HCEC 1CT (cell line): ENCODE measurements at regions not wholly inside any gene's neighbourhood (a gene's known extent, or its start where the extent isn't known, plus 50 kb on each side); places are given as distances from the start of the nearest gene placed in this dataset.

Experiments used
- DNase-seq: peaks from one replicate; pipeline ENCODE4 v3.0.0-alpha.2; 2017

- DNase-seq, result no peak
These were observed 1154.1 kb upstream of the CDH6 start for GRCh38 chr5:30039379-30039778.

DNA sequence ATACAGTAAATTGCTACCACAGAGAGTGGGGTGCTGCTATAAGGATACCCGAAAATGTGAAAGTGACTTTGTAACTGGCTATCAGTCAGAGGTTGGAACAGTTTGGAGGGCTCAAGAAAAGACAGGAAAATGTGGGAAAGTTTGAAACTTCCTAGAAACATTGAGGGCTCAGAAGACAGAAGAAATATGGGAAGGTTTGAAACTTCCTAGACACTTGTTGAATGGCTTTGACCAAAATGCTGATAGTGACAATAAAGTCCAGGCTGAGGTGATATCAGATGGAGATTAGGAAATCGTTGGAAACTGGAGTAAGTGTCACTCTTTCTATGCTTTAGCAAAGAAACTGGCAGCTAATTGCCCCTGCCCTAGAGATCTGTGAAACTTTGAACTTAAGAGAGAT, 1158.6 kb upstream of the CDH6 start:
- DNase-seq, result no peak

- no peak for DNase-seq
These were observed 1163.4 kb upstream of the CDH6 start for GRCh38 chr5:30030101-30030500.

DNA sequence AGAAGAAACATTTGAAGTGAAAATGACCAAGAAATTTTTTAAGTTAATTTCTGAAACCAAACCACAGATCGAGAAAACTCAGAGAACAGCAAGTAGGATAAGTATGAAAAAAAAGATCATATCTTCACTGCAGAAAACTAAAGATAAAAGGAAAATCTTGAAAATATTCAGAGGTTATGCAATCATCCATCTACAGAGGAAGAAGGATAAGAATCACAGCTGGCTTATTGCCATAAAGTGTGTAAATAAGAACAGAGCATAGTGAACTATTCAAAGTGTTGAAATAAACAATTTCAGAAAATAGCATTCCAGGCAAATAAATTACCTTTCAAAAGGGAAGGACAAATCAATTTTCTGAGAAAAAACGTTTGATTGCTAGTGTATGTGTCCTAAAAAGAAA, 1191.7 kb upstream of the CDH6 start:
- no peak for DNase-seq

GRCh38 chr5:30000231-30000630, 1193.3 kb upstream of the CDH6 start:
- DNase-seq, result no peak

DNA sequence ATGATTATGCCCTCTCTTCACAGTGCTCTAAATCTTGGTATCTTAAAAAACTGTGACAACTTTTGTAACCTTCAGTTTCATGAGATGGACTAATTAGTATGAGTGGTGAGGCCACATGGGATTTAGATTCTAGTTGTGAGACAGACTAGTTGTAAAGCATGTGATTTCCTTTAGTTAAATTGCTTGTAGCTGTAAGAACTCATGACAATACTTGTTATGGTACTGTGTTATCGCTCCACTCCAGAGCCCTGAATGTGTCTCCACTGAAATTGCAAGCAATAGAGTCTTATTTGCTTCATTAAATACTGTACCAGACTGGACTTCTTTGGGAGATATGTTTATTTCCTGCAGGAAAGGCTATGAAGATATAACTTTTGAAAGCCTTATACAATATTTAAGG, 1198.3 kb upstream of the CDH6 start:
- no peak for DNase-seq

DNA sequence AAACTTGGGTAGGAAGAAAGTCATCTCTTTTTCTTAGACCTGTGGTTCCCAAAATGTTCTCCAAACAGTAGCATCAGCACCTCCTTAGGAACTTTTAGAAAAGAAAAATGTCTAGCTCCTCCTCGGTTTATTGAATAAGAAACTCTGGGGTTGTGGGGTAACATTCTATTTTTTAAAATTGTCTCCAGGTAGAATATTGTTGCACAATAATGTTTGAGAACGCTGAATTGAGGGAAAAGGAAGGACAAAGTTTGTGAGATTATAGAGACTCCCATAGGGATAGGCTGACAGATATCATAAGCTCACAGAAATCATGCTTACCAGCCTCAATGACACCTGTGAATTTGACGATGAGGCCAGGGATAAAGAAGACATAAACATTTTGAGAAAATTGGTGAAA, 1199.0 kb upstream of the CDH6 start:
- no peak for DNase-seq

- no peak for DNase-seq
These were observed 1200.2 kb upstream of the CDH6 start for GRCh38 chr5:29993286-29993685.

GRCh38 chr5:29992248-29992647, 1201.2 kb upstream of the CDH6 start:
- no peak for DNase-seq

- DNase-seq, result no peak
These were observed 1202.8 kb upstream of the CDH6 start for GRCh38 chr5:29990681-29991080.

DNA sequence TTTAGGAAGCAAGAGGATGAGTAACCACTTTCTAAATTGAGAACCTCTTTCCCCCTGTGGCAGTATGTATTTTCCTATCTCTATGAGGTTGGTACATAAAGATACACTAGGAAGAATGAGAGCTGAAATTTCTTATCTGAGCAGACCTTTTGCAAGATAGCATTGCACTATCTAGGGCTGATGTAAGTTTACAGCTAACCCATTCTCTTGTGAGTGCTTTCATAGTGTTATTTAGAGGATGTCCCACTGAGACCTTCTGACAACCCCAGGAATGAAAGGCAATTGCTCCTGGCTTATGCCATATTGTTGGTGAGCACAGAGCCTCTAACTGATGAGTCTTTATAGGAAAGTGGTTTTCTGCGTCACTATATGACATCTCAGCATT, 1209.3 kb upstream of the CDH6 start:
- DNase-seq, result no peak

DNA sequence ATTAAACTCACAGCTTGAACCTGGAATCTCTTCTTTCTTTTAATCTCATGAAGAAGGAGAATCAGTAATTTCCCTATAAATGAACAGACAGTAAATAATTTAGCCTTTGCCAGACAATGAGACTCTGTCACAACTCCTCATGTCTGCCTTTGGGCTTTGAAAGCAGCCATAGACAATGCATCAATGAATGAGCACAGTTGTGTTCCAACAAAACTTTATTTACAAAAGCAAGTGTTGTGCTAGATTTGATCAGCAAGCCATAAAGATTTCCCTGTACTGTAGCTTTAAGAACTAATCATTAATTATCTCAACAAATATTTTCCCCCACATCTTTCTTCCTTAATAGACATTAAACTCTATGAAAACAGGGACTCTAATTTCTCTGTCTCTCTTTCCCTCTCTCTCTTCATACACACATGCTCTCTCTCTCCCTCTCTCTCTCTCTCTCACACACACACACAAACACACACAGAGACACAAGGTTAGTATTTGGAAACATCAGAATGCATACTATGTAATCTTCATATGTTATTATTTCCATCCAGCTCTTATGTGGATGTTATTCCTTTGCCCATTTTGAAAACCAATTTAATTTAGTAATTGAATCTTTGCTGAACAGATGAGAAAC, 1209.8 kb upstream of the CDH6 start:
- DNase-seq, result no peak

- no peak for DNase-seq
These were observed 1211.0 kb upstream of the CDH6 start for GRCh38 chr5:29982457-29982856.

DNA sequence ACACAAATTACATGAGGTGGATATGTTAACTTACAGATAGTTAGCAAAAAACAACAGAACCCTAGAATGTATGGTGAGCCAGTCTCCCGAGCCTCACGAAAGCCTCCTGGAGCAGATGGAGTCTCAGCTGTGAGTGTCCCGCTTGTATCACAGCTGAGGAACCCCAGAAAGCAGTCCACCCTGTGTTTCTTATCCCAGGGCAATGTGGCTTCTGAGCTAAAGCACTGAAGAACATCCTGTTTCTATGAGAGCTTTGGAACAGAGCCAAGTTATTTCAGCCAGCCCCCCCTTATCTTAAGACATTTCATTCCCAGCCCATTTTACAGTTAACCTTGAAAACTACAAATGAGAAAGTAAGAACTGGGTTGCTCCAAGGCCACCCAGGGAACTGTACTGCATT, 1220.9 kb upstream of the CDH6 start:
- DNase-seq, result no peak

DNA sequence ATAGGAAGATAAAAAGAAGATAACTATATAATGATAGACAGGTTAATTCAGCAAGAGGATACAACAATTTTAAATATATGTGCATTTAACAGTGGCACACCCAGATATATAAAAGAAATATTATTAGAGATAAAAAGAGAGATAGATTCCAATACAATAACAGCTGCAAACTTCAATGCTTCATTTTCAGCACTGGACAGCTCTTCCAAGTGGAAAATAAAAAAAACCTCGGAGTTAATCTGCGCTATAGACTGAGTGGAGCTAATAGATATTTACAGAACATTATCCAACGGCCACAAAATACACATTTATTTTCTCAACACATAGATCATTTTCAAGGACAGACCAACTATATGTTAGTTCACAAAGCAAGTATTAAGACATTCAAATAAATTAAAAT, 1229.5 kb upstream of the CDH6 start:
- DNase-seq, result no peak

DNA sequence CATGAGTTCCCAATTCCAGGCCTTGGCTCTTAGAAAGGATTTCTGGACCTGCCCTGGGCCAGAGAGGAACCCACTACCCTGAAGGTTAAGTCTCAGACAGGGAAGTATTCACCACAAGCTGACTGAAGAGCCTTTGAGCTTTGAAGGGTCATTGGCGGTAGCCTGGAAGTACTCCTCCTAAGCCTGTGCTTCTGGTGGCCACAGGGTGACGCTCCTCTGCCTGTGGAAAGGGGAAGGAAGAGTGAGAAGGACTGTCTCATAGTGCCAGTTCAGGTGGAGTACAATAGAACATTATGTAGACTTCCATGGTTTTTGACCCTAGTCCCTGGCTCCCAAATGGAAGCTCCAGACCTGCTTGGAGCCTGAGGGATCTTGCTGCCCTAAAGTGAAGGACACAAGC, 1233.2 kb upstream of the CDH6 start:
- DNase-seq, result no peak

DNA sequence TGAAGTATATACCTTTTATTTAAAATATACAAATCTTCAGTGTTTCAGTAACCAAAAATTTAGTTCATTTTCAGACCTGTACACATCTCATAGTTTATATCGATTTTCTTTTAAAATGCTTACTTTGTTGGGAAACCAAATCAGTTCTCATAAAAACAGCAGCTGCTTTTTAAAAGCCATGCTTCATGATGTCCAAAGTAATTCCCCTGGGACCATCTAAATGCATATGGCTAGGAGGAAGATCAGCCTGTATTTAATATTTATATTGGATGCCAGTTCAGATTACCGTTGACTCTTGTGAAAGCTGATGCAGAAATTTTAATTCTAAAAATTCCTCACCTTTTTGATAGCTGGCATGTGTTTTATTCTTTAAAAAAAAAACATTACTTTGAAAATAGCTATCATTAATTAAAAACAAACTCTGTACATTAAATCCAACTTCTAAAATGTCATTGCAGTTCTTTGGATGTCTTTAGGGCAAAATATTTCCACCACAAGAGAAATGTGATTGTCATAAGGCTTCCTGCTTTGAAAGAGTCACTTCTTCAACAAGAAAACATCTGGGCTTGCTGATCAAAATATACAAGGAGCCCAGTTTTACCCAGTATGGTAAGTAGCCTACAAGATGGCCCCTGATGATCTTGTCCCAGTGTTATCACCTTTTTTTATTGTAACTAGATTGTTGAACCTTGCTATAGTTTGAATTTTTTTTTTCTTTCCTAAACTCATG, 1242.9 kb upstream of the CDH6 start:
- no peak for DNase-seq

GRCh38 chr5:29949301-29949872, 1244.1 kb upstream of the CDH6 start:
- DNase-seq, result no peak

DNA sequence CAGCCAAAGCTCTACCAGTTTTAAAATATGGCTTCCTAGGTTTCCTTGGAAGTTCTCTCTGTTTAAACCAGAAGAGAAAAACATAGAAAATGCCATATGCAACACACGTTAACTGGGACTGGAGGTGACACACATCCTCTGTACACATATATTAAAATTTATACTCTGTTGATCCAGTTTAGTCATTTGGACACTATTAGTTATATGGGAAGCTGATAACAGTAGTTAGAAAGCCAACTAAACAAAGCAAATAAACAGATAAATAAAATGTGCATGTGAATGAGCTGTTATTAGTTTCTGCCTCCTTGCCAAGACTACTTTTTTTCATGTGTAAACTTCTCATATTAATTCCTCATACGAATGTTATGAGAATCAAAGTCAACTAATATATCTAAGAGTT, 1249.2 kb upstream of the CDH6 start:
- DNase-seq, result no peak

DNA sequence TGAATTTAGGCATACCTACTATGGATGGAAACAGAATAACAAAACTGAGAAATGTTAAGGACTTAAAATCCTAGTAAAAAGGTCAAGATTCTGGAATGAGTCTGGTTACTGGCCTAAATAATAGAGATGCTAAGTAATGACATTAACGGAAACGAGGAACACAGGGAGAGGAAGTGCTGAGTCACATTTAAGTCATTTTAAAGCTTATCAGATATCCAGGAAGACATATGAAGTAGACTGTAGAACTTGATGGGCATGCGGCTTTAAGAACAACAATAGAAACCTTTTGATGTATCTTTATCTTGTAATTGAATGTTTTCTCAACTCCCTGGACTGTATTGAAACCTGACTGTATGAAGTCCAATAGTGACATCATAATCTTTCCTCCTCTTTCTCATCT, 1251.4 kb upstream of the CDH6 start:
- DNase-seq, result no peak

GRCh38 chr5:29939988-29940387, 1253.5 kb upstream of the CDH6 start:
- DNase-seq, result no peak

DNA sequence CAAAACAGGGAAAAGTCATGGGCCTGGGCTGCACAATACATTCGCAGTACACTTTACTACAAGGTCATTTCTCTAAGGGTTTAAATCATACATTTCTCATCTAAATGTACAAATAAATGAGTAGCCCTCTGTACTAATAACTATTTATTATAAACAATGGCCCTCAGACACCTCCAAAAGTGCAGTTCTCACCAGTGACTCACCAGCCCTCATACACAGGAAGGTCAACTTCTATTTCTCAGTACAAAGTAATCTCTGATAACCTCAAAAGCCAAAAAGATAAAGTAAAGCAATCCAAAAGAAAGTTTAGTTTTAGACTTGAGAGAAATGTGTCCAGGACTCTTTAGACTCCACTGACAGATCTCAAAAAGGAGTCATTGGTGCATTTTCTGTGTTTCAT, 1258.1 kb upstream of the CDH6 start:
- no peak for DNase-seq

DNA sequence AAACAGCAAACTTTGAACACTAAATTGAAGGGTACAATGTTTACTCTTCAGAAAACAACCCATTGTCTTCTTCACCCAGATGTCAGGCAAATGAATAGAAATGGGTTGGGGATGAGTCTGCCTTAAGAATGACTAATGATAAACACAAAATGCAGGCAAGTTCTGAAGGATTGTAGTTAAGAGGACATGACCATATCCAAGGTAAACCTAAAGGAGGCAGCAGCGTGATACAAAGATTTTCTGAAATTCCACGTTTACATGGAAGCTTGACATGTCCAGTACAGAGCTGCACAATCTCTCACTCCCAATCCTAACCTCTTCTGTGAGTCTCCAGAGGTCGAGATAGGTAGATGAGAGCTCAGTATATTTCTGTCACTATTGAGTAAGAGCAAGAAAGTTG, 1263.2 kb upstream of the CDH6 start:
- no peak for DNase-seq

DNA sequence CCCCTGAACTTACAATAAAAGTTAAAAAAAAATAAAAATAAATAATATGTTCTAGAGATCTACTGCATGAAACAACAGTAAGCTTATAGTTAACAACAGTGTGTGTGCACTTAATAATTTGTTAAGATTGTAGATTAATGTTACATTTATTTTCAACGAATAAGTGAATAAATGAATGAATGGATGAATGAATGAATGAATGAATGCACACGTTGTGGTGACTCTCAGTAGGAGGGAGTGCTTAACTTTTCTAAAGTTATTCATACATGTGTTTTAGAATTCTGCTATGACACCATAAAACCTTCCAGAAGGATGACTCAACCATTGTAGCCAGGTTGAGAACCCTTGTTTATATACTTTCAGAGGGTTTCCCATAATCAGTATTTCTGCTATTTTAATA, 1269.4 kb upstream of the CDH6 start:
- no peak for DNase-seq
